Stimulated activated CD8-positive, alpha-beta memory T cell treated with anti-CD3 and anti-CD28 coated beads, Interleukin-12 subunit alpha, Interleukin-12 subunit beta, amount 100 ng/mL, for 24 hours (primary cell): ENCODE measurements at regions not wholly inside any gene's neighbourhood (a gene's known extent, or its start where the extent isn't known, plus 50 kb on each side); places are given as distances from the start of the nearest gene placed in this dataset.
"Not testable (repeated sequence)": the region's sequence is repeated elsewhere in the genome, so short reads cannot be mapped to it uniquely, and the experiment has no call there.

ENCODE experiments used
- DNase-seq: peaks from one replicate; pipeline ENCODE4 v3.0.0-alpha.2; 2020; ENCODE audit errors: extremely low read depth

- DNase-seq, result no peak
Observed at GRCh38 chr7:142469696-142470543, 212.1 kb upstream of the PRSS58 start.

- no peak for DNase-seq
Observed at GRCh38 chr7:142468871-142469665, 211.2 kb upstream of the PRSS58 start.

- not testable (repeated sequence) for DNase-seq
Observed at GRCh38 chr7:142467056-142467655, 209.3 kb upstream of the PRSS58 start.

- DNase-seq, result no peak
Observed at GRCh38 chr7:142463401-142463850, 205.6 kb upstream of the PRSS58 start.

GRCh38 chr7:142461437-142461836 lies 203.6 kb upstream of the PRSS58 start:
- no peak for DNase-seq

GRCh38 chr7:142460402-142461117 lies 202.7 kb upstream of the PRSS58 start:
- DNase-seq, result no peak

GRCh38 chr7:142459551-142459963 lies 201.7 kb upstream of the PRSS58 start:
- DNase-seq, result no peak

GRCh38 chr7:142457146-142457703 lies 199.4 kb upstream of the PRSS58 start:
- DNase-seq, result no peak

- DNase-seq, result no peak
Observed at GRCh38 chr7:142455392-142455791, 197.5 kb upstream of the PRSS58 start.

GRCh38 chr7:142454862-142455261 lies 197.0 kb upstream of the PRSS58 start:
- no peak for DNase-seq

- DNase-seq, result no peak
Observed at GRCh38 chr7:142452791-142453190, 194.9 kb upstream of the PRSS58 start.

GRCh38 chr7:142451817-142452216 lies 194.0 kb upstream of the PRSS58 start:
- DNase-seq, result no peak

GRCh38 chr7:142451296-142451695 lies 193.4 kb upstream of the PRSS58 start:
- no peak for DNase-seq

- no peak for DNase-seq
Observed at GRCh38 chr7:142450695-142451094, 192.8 kb upstream of the PRSS58 start.

- DNase-seq, result no peak
Observed at GRCh38 chr7:142450206-142450605, 192.3 kb upstream of the PRSS58 start.

- DNase-seq, result not testable (repeated sequence)
Observed at GRCh38 chr7:142448857-142449256, 191.0 kb upstream of the PRSS58 start.

- DNase-seq, result no peak
Observed at GRCh38 chr7:142447762-142448161, 189.9 kb upstream of the PRSS58 start.

- no peak for DNase-seq
Observed at GRCh38 chr7:142445019-142445686, 187.3 kb upstream of the PRSS58 start.

- DNase-seq, result no peak
Observed at GRCh38 chr7:142443216-142444010, 185.6 kb upstream of the PRSS58 start.

- DNase-seq, result no peak
Observed at GRCh38 chr7:142442396-142442795, 184.5 kb upstream of the PRSS58 start.
